ENCODE measurements at regions not wholly inside any gene's neighbourhood (a gene's known extent, or its start where the extent isn't known, plus 50 kb on each side); places are given as distances from the start of the nearest gene placed in this dataset.

GRCh38 chr4:135123632-135124031, 922.0 kb upstream of the PABPC4L start:
- H3K4me2 ChIP-seq (ENCODE audit: insufficient read depth, low read length): no peak overlapping the region
- H3K4me1 ChIP-seq (ENCODE audit: control insufficient read depth, extremely low read depth, insufficient read depth, low read length): no peaks in the 10 kb centered on the region
- H3K9ac ChIP-seq (replicated peaks; ENCODE audit: extremely low read depth, insufficient read depth, low read length): no peak overlapping the region
- H2AFZ ChIP-seq (ENCODE audit: low read depth, low read length): no peak overlapping the region
- no peaks in the 10 kb centered on the region for H3K9me1 ChIP-seq (replicated peaks; ENCODE audit: control insufficient read depth, extremely low read depth, insufficient read depth, low read length)
- H3K9me3 ChIP-seq (replicated peaks; ENCODE audit: control insufficient read depth, insufficient read depth, low read length): no peaks in the 10 kb centered on the region
- no peaks in the 10 kb centered on the region for H3K79me2 ChIP-seq (ENCODE audit: control insufficient read depth, insufficient read depth, low read length)
- TF ChIP-seq, protein P1, sequence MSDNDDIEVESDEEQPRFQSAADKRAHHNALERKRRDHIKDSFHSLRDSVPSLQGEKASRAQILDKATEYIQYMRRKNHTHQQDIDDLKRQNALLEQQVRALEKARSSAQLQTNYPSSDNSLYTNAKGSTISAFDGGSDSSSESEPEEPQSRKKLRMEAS (IDR thresholded peaks at IDR 0.05; ENCODE audit: insufficient read depth, insufficient read length): no peak
- TF ChIP-seq CTCF (IDR thresholded peaks at IDR 0.05; ENCODE audit: extremely low read depth in 1 of 2, insufficient read depth in 1 of 2, low read depth in 1 of 2, low read length in 2 of 2): no peak
- TF ChIP-seq FOS (IDR thresholded peaks at IDR 0.05; ENCODE audit: borderline replicate concordance, insufficient read depth, low read length): no peak
- no peak for TF ChIP-seq POLR2A (IDR thresholded peaks at IDR 0.05; ENCODE audit: low read depth, low read length)
- no peak for FAIRE-seq
- H3K4me3 ChIP-seq (replicated peaks in 1 of 3; ENCODE audit: insufficient read depth in 1 of 3, low read depth in 1 of 3, low read length in 3 of 3): no peak overlapping the region
- POLR2A ChIA-PET: no interaction called here
- dilution Hi-C loops (cut with MboI; ENCODE audit: extremely low pct_ligation_motif_present, low sequenced_read_pairs) (no loop called here), intact Hi-C loops (cut with micrococcal nuclease) (no loop called here)
- CTCF ChIA-PET: no interaction called here
- no peaks in the 10 kb centered on the region for H3K27me3 ChIP-seq (ENCODE audit: control insufficient read depth in 2 of 2, insufficient read depth in 2 of 2, low read length in 2 of 2)
- no TSS peak for BruUV-seq (replicated peaks)
- no peak for DNase-seq (ENCODE audit: low read depth, low spot score)
- H4K20me1 ChIP-seq (replicated peaks; ENCODE audit: control insufficient read depth, extremely low read depth, insufficient read depth, low read length): no peaks in the 10 kb centered on the region
- no peaks in the 10 kb centered on the region for H3K36me3 ChIP-seq (ENCODE audit: control insufficient read depth in 2 of 2, extremely low read depth in 1 of 2, insufficient read depth in 2 of 2, low read length in 2 of 2)
- H3K27ac ChIP-seq (ENCODE audit: insufficient read depth, low read depth, low read length): no peak overlapping the region

- no peak overlapping the region for H3K4me3 ChIP-seq (replicated peaks in 1 of 3; ENCODE audit: insufficient read depth in 1 of 3, low read depth in 1 of 3, low read length in 3 of 3)
- no peak overlapping the region for H3K27ac ChIP-seq (ENCODE audit: insufficient read depth, low read depth, low read length)
- no peak overlapping the region for H3K9ac ChIP-seq (replicated peaks; ENCODE audit: extremely low read depth, insufficient read depth, low read length)
- no peaks in the 10 kb centered on the region for H3K27me3 ChIP-seq (ENCODE audit: control insufficient read depth in 2 of 2, insufficient read depth in 2 of 2, low read length in 2 of 2)
- no peaks in the 10 kb centered on the region for H3K9me1 ChIP-seq (replicated peaks; ENCODE audit: control insufficient read depth, extremely low read depth, insufficient read depth, low read length)
- no peaks in the 10 kb centered on the region for H4K20me1 ChIP-seq (replicated peaks; ENCODE audit: control insufficient read depth, extremely low read depth, insufficient read depth, low read length)
- no peak for DNase-seq (ENCODE audit: low read depth, low spot score)
- ChIA-PET CTCF (no interaction called here), POLR2A (no interaction called here)
- no peaks in the 10 kb centered on the region for H3K9me3 ChIP-seq (replicated peaks; ENCODE audit: control insufficient read depth, insufficient read depth, low read length)
- no peak for FAIRE-seq
- TF ChIP-seq POLR2AphosphoS5 (IDR thresholded peaks at IDR 0.05; ENCODE audit: insufficient read depth, low read depth, low read length) (no peak), FOS (IDR thresholded peaks at IDR 0.05; ENCODE audit: borderline replicate concordance, insufficient read depth, low read length) (no peak), MYC (IDR thresholded peaks at IDR 0.05; ENCODE audit: low read depth, low read length) (no peak), POLR2A (IDR thresholded peaks at IDR 0.05; ENCODE audit: low read depth, low read length) (no peak), GATA2 (IDR thresholded peaks at IDR 0.05; ENCODE audit: insufficient read depth, insufficient read length, low read depth, low read length) (no peak), CTCF (IDR thresholded peaks at IDR 0.05; ENCODE audit: extremely low read depth in 1 of 2, insufficient read depth in 1 of 2, low read depth in 1 of 2, low read length in 2 of 2) (no peak), JUN (IDR thresholded peaks at IDR 0.05; ENCODE audit: borderline replicate concordance, insufficient read depth, insufficient read length, low read depth) (no peak), EZH2 (IDR thresholded peaks at IDR 0.05; ENCODE audit: borderline replicate concordance, low read depth, low read length, severe bottlenecking) (no peak)
- TF ChIP-seq, protein P1 (IDR thresholded peaks at IDR 0.05; ENCODE audit: insufficient read depth, insufficient read length): no peak
- H3K36me3 ChIP-seq (ENCODE audit: control insufficient read depth in 2 of 2, extremely low read depth in 1 of 2, insufficient read depth in 2 of 2, low read length in 2 of 2): no peaks in the 10 kb centered on the region
- BruUV-seq (replicated peaks): no TSS peak
- H3K79me2 ChIP-seq (ENCODE audit: control insufficient read depth, insufficient read depth, low read length): no peaks in the 10 kb centered on the region
- no peaks in the 10 kb centered on the region for H3K4me1 ChIP-seq (ENCODE audit: control insufficient read depth, extremely low read depth, insufficient read depth, low read length)
- H3K4me2 ChIP-seq (ENCODE audit: insufficient read depth, low read length): no peak overlapping the region
- no peak overlapping the region for H2AFZ ChIP-seq (ENCODE audit: low read depth, low read length)
- intact Hi-C loops (cut with micrococcal nuclease) (no loop called here), dilution Hi-C loops (cut with MboI; ENCODE audit: extremely low pct_ligation_motif_present, low sequenced_read_pairs) (no loop called here)
Measured at GRCh38 chr4:135122457-135122856, 920.9 kb upstream of the PABPC4L start.
